IMR-90 (cell line): ENCODE measurements at regions not wholly inside any gene's neighbourhood (a gene's known extent, or its start where the extent isn't known, plus 50 kb on each side); places are given as distances from the start of the nearest gene placed in this dataset.

Experiments used
- ATAC-seq: fragments of 200-7000 bp; cut with Tn5 transposase; 2 replicates; pipeline ENCODE4 v1.9.1; 2020; ENCODE audit warnings: low read depth, mild to moderate bottlenecking, moderate library complexity
- BruUV-seq: library from RNA; stranded (reverse); fragments of 400-500 nt; replicated peaks from 2 replicates; lab custom pipeline; 2021; lab: Mats Ljungman, UMichigan
- CTCF ChIA-PET: fragments of 300-600 bp; formaldehyde crosslinking; extraction: SDS; loops from one replicate; lab custom pipeline; 2021; ENCODE audit warnings: antibody characterized with exemption; lab: Yijun Ruan, JAX
- POLR2A ChIA-PET: fragments of 300-600 bp; sonication (Branson Sonifier 250); formaldehyde crosslinking; loops from one replicate; lab custom pipeline; 2022; ENCODE audit warnings: antibody characterized with exemption; ENCODE audit not compliant: unreplicated experiment; lab: Charles Lee
- DNase-seq: peaks from one replicate; pipeline ENCODE4 v3.0.0; 2013
- H2AFZ ChIP-seq: replicated peaks from 2 replicates; pipeline ENCODE3; 2013; ENCODE audit warnings: low read length, mild to moderate bottlenecking; ENCODE audit not compliant: poor library complexity
- H2AK5ac ChIP-seq: 2 replicates; pipeline ENCODE4 v1.6.1; 2013; ENCODE audit warnings: low read depth, low read length, inconsistent platforms
- H2AK9ac ChIP-seq: replicated peaks from 2 replicates; pipeline ENCODE3; 2013; ENCODE audit warnings: mild to moderate bottlenecking, low read depth, low read length, moderate library complexity; ENCODE audit not compliant: poor library complexity
- H2BK120ac ChIP-seq: 2 replicates; pipeline ENCODE4 v1.6.1; 2013; ENCODE audit warnings: low read depth, low read length, inconsistent platforms
- H2BK15ac ChIP-seq: 3 replicates; pipeline ENCODE4 v1.6.1; 2013; ENCODE audit warnings: low read depth, low read length, inconsistent platforms
- H2BK20ac ChIP-seq: 2 replicates; pipeline ENCODE4 v1.6.1; 2013; ENCODE audit warnings: low read depth, mild to moderate bottlenecking, inconsistent platforms, low read length, moderate library complexity
- H2BK5ac ChIP-seq: 2 replicates; pipeline ENCODE4 v1.6.1; 2013; ENCODE audit warnings: mild to moderate bottlenecking, low read depth, low read length, inconsistent platforms; ENCODE audit not compliant: poor library complexity, severe bottlenecking
- H3K14ac ChIP-seq: replicated peaks from 2 replicates; pipeline ENCODE4 v1.6.1; 2013; ENCODE audit warnings: low read depth, low read length, inconsistent platforms
- H3K18ac ChIP-seq: 2 replicates; pipeline ENCODE4 v1.6.1; 2013; ENCODE audit warnings: low read depth, low read length, control low read depth
- H3K23ac ChIP-seq: 2 replicates; pipeline ENCODE4 v1.6.1; 2013; ENCODE audit warnings: low read depth, low read length, inconsistent platforms
- H3K27ac ChIP-seq: 2 replicates; pipeline ENCODE4 v1.5.1; 2013; ENCODE audit warnings: mild to moderate bottlenecking, control low read depth, low read length; ENCODE audit not compliant: insufficient read depth
- H3K27me3 ChIP-seq: 2 replicates; pipeline ENCODE4 v1.6.1; 2013; ENCODE audit warnings: low read length; ENCODE audit not compliant: control insufficient read depth, insufficient read depth
- H3K36me3 ChIP-seq: 2 replicates; pipeline ENCODE4 v1.6.1; 2013; ENCODE audit warnings: low read length, mixed read lengths; ENCODE audit not compliant: control insufficient read depth, insufficient read depth
- H3K4ac ChIP-seq: 2 replicates; pipeline ENCODE4 v1.6.1; 2013; ENCODE audit warnings: low read depth, low read length, inconsistent platforms
- H3K4me1 ChIP-seq: 2 replicates; pipeline ENCODE4 v1.6.1; 2013; ENCODE audit warnings: low read length, mixed read lengths; ENCODE audit not compliant: control insufficient read depth, insufficient read depth
- H3K4me2 ChIP-seq: 2 replicates; pipeline ENCODE4 v1.6.1; 2013; ENCODE audit warnings: low read depth, mild to moderate bottlenecking, control low read depth, low read length, moderate library complexity
- H3K4me3 ChIP-seq: 2 replicates; pipeline ENCODE4 v1.5.1; 2013; ENCODE audit warnings: low read depth, mild to moderate bottlenecking, control low read depth, low read length, moderate library complexity; ENCODE audit not compliant: insufficient read depth
- H3K56ac ChIP-seq: 2 replicates; pipeline ENCODE4 v1.6.1; 2013; ENCODE audit warnings: low read length, inconsistent platforms; ENCODE audit not compliant: insufficient read depth; ENCODE audit errors: extremely low read depth
- H3K79me1 ChIP-seq, 2 experiments: 2 replicates each; pipeline ENCODE4 v1.6.1; 2013; ENCODE audit warnings: low read length in 2 of 2, inconsistent platforms in 1 of 2, low read depth in 1 of 2
- H3K9ac ChIP-seq: 2 replicates; pipeline ENCODE4 v1.6.1; 2013; ENCODE audit warnings: low read depth, low read length, control low read depth
- H3K9me1 ChIP-seq: 2 replicates; pipeline ENCODE4 v1.6.1; 2013; ENCODE audit warnings: low read length, inconsistent platforms; ENCODE audit not compliant: insufficient read depth
- H3K9me3 ChIP-seq: 2 replicates; pipeline ENCODE4 v1.6.1; 2013; ENCODE audit warnings: low read length; ENCODE audit not compliant: control insufficient read depth, insufficient read depth
- H4K20me1 ChIP-seq: 2 replicates; pipeline ENCODE4 v1.6.1; 2013; ENCODE audit warnings: low read length, inconsistent platforms; ENCODE audit not compliant: insufficient read depth
- H4K5ac ChIP-seq: 2 replicates; pipeline ENCODE4 v1.6.1; 2013; ENCODE audit warnings: mild to moderate bottlenecking, low read depth, low read length, control low read depth
- H4K8ac ChIP-seq, 2 experiments: 2 replicates each; pipeline ENCODE4 v1.6.1; 2013; ENCODE audit warnings: low read depth in 2 of 2, low read length in 2 of 2, control low read depth in 1 of 2, inconsistent platforms in 1 of 2
- H4K91ac ChIP-seq: 2 replicates; pipeline ENCODE4 v1.6.1; 2013; ENCODE audit warnings: low read depth, low read length, inconsistent platforms; ENCODE audit not compliant: insufficient read depth
- CEBPB ChIP-seq: IDR thresholded peaks from 2 replicates; pipeline ENCODE4 v1.6.1; 2012; ENCODE audit warnings: low read depth, low read length, improper control_type of control experiment
- FOS ChIP-seq: fragments of 150-350 bp; IDR thresholded peaks from 2 replicates; pipeline ENCODE4 v1.6.1; 2016; ENCODE audit warnings: low read depth, low read length
- MAFK ChIP-seq: IDR thresholded peaks from 2 replicates; pipeline ENCODE4 v1.6.1; 2012; ENCODE audit warnings: low read depth, low read length, improper control_type of control experiment
- POLR2A ChIP-seq: IDR thresholded peaks from 2 replicates; pipeline ENCODE4 v1.6.1; 2012; ENCODE audit warnings: mild to moderate bottlenecking, low read depth, low read length
- RCOR1 ChIP-seq: IDR thresholded peaks from 2 replicates; pipeline ENCODE4 v1.6.1; 2012; ENCODE audit warnings: mild to moderate bottlenecking, low read length, improper control_type of control experiment; ENCODE audit not compliant: insufficient replicate concordance
- SMC3 ChIP-seq: fragments of 150-350 bp; IDR thresholded peaks from 2 replicates; pipeline ENCODE4 v1.6.1; 2016; ENCODE audit warnings: low read depth, mild to moderate bottlenecking, antibody characterized with exemption, low read length, moderate library complexity
- WGBS, 2 experiments: methylation state at CpG; one replicate each; pipeline versions ENCODE4 v1.1.5 to v1.1.7; 2013; ENCODE audit warnings: missing lambda C conversion rate in 2 of 2; ENCODE audit not compliant: insufficient read length in 1 of 2; ENCODE audit errors: extremely low coverage in 2 of 2; 5-methylcytosine and 5-hydroxymethylcytosine counted together
- dilution Hi-C: fragments of 300-500 bp; cut with HindIII; formaldehyde crosslinking; loops from one replicate; pipeline ENCODE4 v1.14.3; 2018; ENCODE audit warnings: low sequenced_read_pairs; ENCODE audit not compliant: unreplicated experiment
- in situ Hi-C: fragments of 300-500 bp; cut with MboI; formaldehyde crosslinking; loops from 3 replicates; pipeline ENCODE4 v1.14.3; 2019; ENCODE audit warnings: low sequenced_read_pairs, inconsistent platforms, mixed read lengths
- intact Hi-C: fragments of 100-400 bp; cut with micrococcal nuclease; formaldehyde crosslinking; loops from 2 replicates; pipeline ENCODE4 v1.10.0; 2022
- TF ChIP-seq, protein P1 (sequence below): fragments of 150-350 bp; IDR thresholded peaks from 2 replicates; pipeline ENCODE4 v1.6.1; 2016; ENCODE audit warnings: low read depth, mild to moderate bottlenecking, low read length, moderate library complexity, borderline replicate concordance

GRCh38 chr3:176431991-176432390, 765.3 kb downstream of the TBL1XR1 start:
- no TSS peak for BruUV-seq
- CTCF ChIA-PET = interaction anchor here (1.2 kb wide), 1 partner anchor 475 kb away, joined by 3 read pairs; no protein-coding TSS in a partner anchor
- intact Hi-C loops = loop anchor here (2.0 to 5.0 kb wide), 4 partner anchors 507 to 1953 kb away; no protein-coding TSS in a partner anchor

More at GRCh38 chr3:176431991-176432390, 765.3 kb downstream of the TBL1XR1 start:
- dilution Hi-C loops (no loop called here), in situ Hi-C loops (loop anchor here (25.0 kb wide), 1 partner anchor 1270 kb away; no protein-coding TSS in a partner anchor)
- POLR2A ChIA-PET = interaction anchor here (0.6 kb wide), 1 partner anchor 273 kb away, joined by 8 read pairs; no protein-coding TSS in a partner anchor
- Histone ChIP-seq H2AK9ac (no peak overlapping the region), H3K56ac (no peak overlapping the region), H2AK5ac (no peak overlapping the region), H3K4me3 (no peak overlapping the region), H2BK20ac (no peak overlapping the region), H3K4me2 (no peak overlapping the region), H3K27me3 (no peaks in the 10 kb centered on the region), H2BK5ac (no peak overlapping the region), H3K9ac (no peak overlapping the region), H3K14ac (no peak overlapping the region), H3K79me1 (no peaks in the 10 kb centered on the region), H3K4me1 (peaks cover 2% of the 10 kb centered on the region; the same call in 1 of the 2 replicates), H2AFZ (no peak overlapping the region), H3K9me1 (no peaks in the 10 kb centered on the region), H3K18ac (peak overlapping the region; percentile 27; the same call in 1 of the 2 replicates), H3K23ac (no peak overlapping the region), H3K9me3 (no peaks in the 10 kb centered on the region), H4K91ac (no peak overlapping the region), H4K5ac (no peak overlapping the region), H3K4ac (no peak overlapping the region), H4K8ac (no peak overlapping the region), H2BK15ac (no peak overlapping the region), H4K20me1 (no peaks in the 10 kb centered on the region), H3K27ac (no peak overlapping the region), H3K36me3 (no peaks in the 10 kb centered on the region), H2BK120ac (no peak overlapping the region)
- WGBS, 2 experiments = no CpG with 5 or more reads among the region's 6 CpGs
- TF ChIP-seq CEBPB = no peak
- TF ChIP-seq POLR2A = no peak
- TF ChIP-seq FOS = no peak
- no peak for TF ChIP-seq RCOR1
- TF ChIP-seq MAFK = no peak
- TF ChIP-seq, protein P1, sequence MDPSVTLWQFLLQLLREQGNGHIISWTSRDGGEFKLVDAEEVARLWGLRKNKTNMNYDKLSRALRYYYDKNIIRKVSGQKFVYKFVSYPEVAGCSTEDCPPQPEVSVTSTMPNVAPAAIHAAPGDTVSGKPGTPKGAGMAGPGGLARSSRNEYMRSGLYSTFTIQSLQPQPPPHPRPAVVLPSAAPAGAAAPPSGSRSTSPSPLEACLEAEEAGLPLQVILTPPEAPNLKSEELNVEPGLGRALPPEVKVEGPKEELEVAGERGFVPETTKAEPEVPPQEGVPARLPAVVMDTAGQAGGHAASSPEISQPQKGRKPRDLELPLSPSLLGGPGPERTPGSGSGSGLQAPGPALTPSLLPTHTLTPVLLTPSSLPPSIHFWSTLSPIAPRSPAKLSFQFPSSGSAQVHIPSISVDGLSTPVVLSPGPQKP = no peak
- TF ChIP-seq SMC3 = no peak
- ATAC-seq = no peak
- peak; percentile 23 for DNase-seq
